ENCODE measurements at regions not wholly inside any gene's neighbourhood (a gene's known extent, or its start where the extent isn't known, plus 50 kb on each side); places are given as distances from the start of the nearest gene placed in this dataset.

DNA sequence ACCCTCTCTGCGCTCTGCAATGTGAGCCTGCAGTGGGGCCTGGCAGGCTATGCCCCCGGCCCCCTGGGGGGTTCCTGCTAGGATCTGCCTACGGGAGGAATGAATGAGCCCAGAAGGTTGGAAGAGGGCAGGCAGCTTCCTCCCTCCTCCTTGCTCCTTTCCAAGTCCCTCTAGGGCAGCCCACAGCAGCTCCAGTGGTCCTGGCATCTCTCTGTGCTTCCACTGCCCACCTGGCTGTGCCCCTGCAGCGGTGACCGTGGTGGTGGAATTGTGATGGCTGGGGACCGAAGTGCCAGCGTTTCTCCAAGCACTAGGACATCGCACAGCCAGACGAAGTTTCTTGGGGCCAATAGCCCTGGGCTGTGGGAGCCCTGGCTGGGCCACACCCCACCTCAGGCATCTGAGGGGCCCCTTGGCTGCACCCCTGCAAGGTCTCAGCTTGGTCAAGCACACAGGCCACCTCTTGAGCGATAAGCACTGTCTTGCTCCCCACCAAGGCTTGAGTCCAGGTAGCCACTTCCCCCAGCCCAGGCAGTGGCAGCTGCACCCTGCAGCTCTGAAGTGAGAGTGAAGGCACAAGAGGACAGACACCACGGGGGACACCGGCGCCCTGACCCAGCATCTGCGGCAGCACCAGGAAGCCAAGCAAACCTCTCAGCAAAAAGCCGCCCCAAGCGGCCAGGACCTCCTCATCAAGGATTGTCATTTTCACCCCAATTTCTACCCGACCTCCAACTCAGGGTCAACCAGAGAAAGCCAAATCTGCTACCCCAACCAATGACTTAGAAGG lies 346.3 kb downstream of the CTTN start:
- TF ChIP-seq, protein P1, sequence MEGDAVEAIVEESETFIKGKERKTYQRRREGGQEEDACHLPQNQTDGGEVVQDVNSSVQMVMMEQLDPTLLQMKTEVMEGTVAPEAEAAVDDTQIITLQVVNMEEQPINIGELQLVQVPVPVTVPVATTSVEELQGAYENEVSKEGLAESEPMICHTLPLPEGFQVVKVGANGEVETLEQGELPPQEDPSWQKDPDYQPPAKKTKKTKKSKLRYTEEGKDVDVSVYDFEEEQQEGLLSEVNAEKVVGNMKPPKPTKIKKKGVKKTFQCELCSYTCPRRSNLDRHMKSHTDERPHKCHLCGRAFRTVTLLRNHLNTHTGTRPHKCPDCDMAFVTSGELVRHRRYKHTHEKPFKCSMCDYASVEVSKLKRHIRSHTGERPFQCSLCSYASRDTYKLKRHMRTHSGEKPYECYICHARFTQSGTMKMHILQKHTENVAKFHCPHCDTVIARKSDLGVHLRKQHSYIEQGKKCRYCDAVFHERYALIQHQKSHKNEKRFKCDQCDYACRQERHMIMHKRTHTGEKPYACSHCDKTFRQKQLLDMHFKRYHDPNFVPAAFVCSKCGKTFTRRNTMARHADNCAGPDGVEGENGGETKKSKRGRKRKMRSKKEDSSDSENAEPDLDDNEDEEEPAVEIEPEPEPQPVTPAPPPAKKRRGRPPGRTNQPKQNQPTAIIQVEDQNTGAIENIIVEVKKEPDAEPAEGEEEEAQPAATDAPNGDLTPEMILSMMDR (IDR thresholded peaks at IDR 0.05; ENCODE audit: unreplicated experiment), result no peak
- Mint-ChIP-seq H3K36me3 (ENCODE audit: insufficient read depth, unreplicated experiment) (peaks cover 7% of the 10 kb centered on the region), H3K4me3 (ENCODE audit: low read depth, unreplicated experiment) (no peak overlapping the region), H3K27me3 (ENCODE audit: unreplicated experiment) (no peaks in the 10 kb centered on the region), H3K4me1 (ENCODE audit: low read depth, unreplicated experiment) (no peaks in the 10 kb centered on the region), H3K9me3 (ENCODE audit: low read depth, unreplicated experiment) (peaks cover 4% of the 10 kb centered on the region), H3K27ac (ENCODE audit: unreplicated experiment) (no peak overlapping the region)
- CTCF ChIA-PET, result interaction anchor here (2.0 kb wide), 1 partner anchor 12 kb away, joined by 6 read pairs; no protein-coding TSS in a partner anchor
- no TSS peak for BruUV-seq (replicated peaks)
- DNase-seq, result no peak
- intact Hi-C loops (cut with micrococcal nuclease; ENCODE audit: unreplicated experiment), result no loop called here

DNA sequence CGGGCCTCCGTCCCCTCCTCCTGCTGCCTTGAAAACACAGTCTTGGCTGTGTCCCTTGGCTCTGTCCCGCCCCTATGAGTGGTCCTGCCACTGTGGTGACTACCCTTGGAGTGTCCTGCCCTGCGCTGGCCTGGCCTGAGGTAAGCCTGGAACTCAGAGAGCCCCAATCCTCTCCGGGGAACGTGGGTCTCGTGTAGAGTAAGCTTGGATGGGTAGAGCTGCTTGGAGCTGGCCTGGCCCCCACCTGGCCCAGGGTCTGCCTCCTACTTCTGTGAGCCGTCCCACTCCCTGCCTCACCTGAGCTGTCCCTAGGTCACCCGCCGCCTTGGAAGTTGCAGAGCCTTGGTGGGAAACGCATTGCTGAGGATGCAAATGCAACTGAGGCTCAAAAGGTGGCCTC lies 347.1 kb downstream of the CTTN start:
- peaks cover 5% of the 10 kb centered on the region for H3K9me3 Mint-ChIP-seq (ENCODE audit: low read depth, unreplicated experiment)
- no TSS peak for BruUV-seq (replicated peaks)
- H3K4me1 Mint-ChIP-seq (ENCODE audit: low read depth, unreplicated experiment), result no peaks in the 10 kb centered on the region
- H3K36me3 Mint-ChIP-seq (ENCODE audit: insufficient read depth, unreplicated experiment), result peaks cover 7% of the 10 kb centered on the region
- intact Hi-C loops (cut with micrococcal nuclease; ENCODE audit: unreplicated experiment), result no loop called here
- CTCF ChIA-PET, result no interaction called here
- no peak for DNase-seq
- no peak overlapping the region for H3K27ac Mint-ChIP-seq (ENCODE audit: unreplicated experiment)
- no peak overlapping the region for H3K4me3 Mint-ChIP-seq (ENCODE audit: low read depth, unreplicated experiment)
- TF ChIP-seq, protein P1 (IDR thresholded peaks at IDR 0.05; ENCODE audit: unreplicated experiment), result no peak
- H3K27me3 Mint-ChIP-seq (ENCODE audit: unreplicated experiment), result no peaks in the 10 kb centered on the region

DNA sequence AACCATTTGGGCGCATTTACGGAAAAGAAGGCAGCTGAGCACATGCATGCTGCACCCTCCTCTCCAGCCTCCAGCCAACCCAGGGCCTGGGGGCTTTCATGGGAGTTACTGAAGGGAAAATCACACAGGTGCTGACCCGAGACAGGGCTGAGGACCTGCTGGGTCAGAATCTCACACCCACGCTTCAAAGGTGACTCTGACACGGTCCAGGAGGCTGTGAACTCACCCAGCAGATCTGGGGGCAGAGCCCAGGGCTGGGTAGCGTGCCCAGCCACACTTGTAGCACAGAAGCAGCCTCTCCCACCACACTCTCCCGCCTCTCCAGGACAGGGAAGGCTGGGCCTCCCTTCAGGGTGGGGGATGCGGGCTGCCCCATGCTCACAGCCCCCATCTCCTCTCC lies 347.6 kb downstream of the CTTN start:
- BruUV-seq (replicated peaks), result no TSS peak
- peaks cover 5% of the 10 kb centered on the region for H3K9me3 Mint-ChIP-seq (ENCODE audit: low read depth, unreplicated experiment)
- intact Hi-C loops (cut with micrococcal nuclease; ENCODE audit: unreplicated experiment), result no loop called here

GRCh38 chr11:70746351-70746750 lies 348.0 kb downstream of the CTTN start:
- Mint-ChIP-seq H3K27ac (ENCODE audit: unreplicated experiment) (no peak overlapping the region), H3K4me3 (ENCODE audit: low read depth, unreplicated experiment) (no peak overlapping the region), H3K4me1 (ENCODE audit: low read depth, unreplicated experiment) (no peaks in the 10 kb centered on the region), H3K27me3 (ENCODE audit: unreplicated experiment) (no peaks in the 10 kb centered on the region), H3K36me3 (ENCODE audit: insufficient read depth, unreplicated experiment) (peaks cover 7% of the 10 kb centered on the region), H3K9me3 (ENCODE audit: low read depth, unreplicated experiment) (peaks cover 8% of the 10 kb centered on the region)
- CTCF ChIA-PET, result no interaction called here
- TF ChIP-seq, protein P1 (IDR thresholded peaks at IDR 0.05; ENCODE audit: unreplicated experiment), result no peak
- intact Hi-C loops (cut with micrococcal nuclease; ENCODE audit: unreplicated experiment), result no loop called here
- BruUV-seq (replicated peaks), result no TSS peak
- no peak for DNase-seq

More for the DNA sequence above, 347.6 kb downstream of the CTTN start:
- CTCF ChIA-PET, result no interaction called here
- H3K27me3 Mint-ChIP-seq (ENCODE audit: unreplicated experiment), result no peaks in the 10 kb centered on the region
- peaks cover 7% of the 10 kb centered on the region for H3K36me3 Mint-ChIP-seq (ENCODE audit: insufficient read depth, unreplicated experiment)
- no peaks in the 10 kb centered on the region for H3K4me1 Mint-ChIP-seq (ENCODE audit: low read depth, unreplicated experiment)
- no peak for DNase-seq
- TF ChIP-seq, protein P1 (IDR thresholded peaks at IDR 0.05; ENCODE audit: unreplicated experiment), result no peak
- no peak overlapping the region for H3K4me3 Mint-ChIP-seq (ENCODE audit: low read depth, unreplicated experiment)
- H3K27ac Mint-ChIP-seq (ENCODE audit: unreplicated experiment), result no peak overlapping the region

Data from Calu3 (cell line).